WTC11 (cell line): ENCODE measurements at regions not wholly inside any gene's neighbourhood (a gene's known extent, or its start where the extent isn't known, plus 50 kb on each side); places are given as distances from the start of the nearest gene placed in this dataset.

ENCODE experiments used
- ATAC-seq: fragments of 200-7000 bp; cut with Tn5 transposase; 2 replicates; pipeline ENCODE4 v1.10.0; 2021; ENCODE audit warnings: mild to moderate bottlenecking, moderate library complexity
- CTCF ChIA-PET: fragments of 300-600 bp; sonication (Branson Sonifier 250); formaldehyde crosslinking; loops from one replicate; lab custom pipeline; 2021; ENCODE audit warnings: antibody characterized with exemption; lab: Charles Lee
- POLR2A ChIA-PET: fragments of 350-600 bp; sonication (Branson Sonifier 250); formaldehyde crosslinking; loops from one replicate; lab custom pipeline; 2021; ENCODE audit warnings: antibody characterized with exemption; lab: Charles Lee
- DNase-seq: peaks from one replicate; pipeline ENCODE4 v3.0.0; 2021; ENCODE audit warnings: low spot score
- H3K27ac Mint-ChIP-seq: 2 replicates; pipeline ENCODE4 v1.8.0; 2021; ENCODE audit warnings: mixed read lengths
- H3K27me3 Mint-ChIP-seq: 2 replicates; pipeline ENCODE4 v1.8.0; 2021; ENCODE audit warnings: low read depth, mild to moderate bottlenecking, moderate library complexity, mixed read lengths
- H3K36me3 Mint-ChIP-seq: 2 replicates; pipeline ENCODE4 v1.8.0; 2021; ENCODE audit warnings: mixed read lengths
- H3K4me1 Mint-ChIP-seq: 2 replicates; pipeline ENCODE4 v1.8.0; 2022; ENCODE audit warnings: mixed read lengths
- H3K4me3 Mint-ChIP-seq: 2 replicates; pipeline ENCODE4 v1.8.0; 2021; ENCODE audit warnings: mild to moderate bottlenecking, moderate library complexity, mixed read lengths
- H3K9me3 Mint-ChIP-seq: 2 replicates; pipeline ENCODE4 v1.8.0; 2021; ENCODE audit warnings: mixed read lengths
- ATF1 ChIP-seq: sonication (generic); formaldehyde crosslinking; IDR thresholded peaks from 2 replicates; pipeline ENCODE4 v1.8.1; 2023; ENCODE audit warnings: mild to moderate bottlenecking, moderate library complexity, missing genetic modification reagents
- CTCF ChIP-seq: fragments of 200-600 bp; IDR thresholded peaks from 2 replicates; pipeline ENCODE4 v1.8.0; 2022; ENCODE audit warnings: antibody characterized with exemption
- EMX1 ChIP-seq: fragments of 250-450 bp; sonication (Bioruptor Pico); IDR thresholded peaks from 2 replicates; pipeline ENCODE4 v1.8.0; 2021; ENCODE audit warnings: mild to moderate bottlenecking
- FOXP4 ChIP-seq: sonication (generic); formaldehyde crosslinking; IDR thresholded peaks from 2 replicates; pipeline ENCODE4 v1.8.0; 2022; ENCODE audit warnings: mild to moderate bottlenecking, missing genetic modification reagents
- GABPB1 ChIP-seq: sonication (generic); formaldehyde crosslinking; IDR thresholded peaks from 2 replicates; pipeline ENCODE4 v1.8.1; 2023; ENCODE audit warnings: mild to moderate bottlenecking, missing genetic modification reagents
- JUN ChIP-seq: sonication (generic); formaldehyde crosslinking; IDR thresholded peaks from 2 replicates; pipeline ENCODE4 v1.8.0; 2023; ENCODE audit warnings: mild to moderate bottlenecking, missing genetic modification reagents
- MAX ChIP-seq: sonication (generic); formaldehyde crosslinking; IDR thresholded peaks from 2 replicates; pipeline ENCODE4 v1.8.0; 2022; ENCODE audit warnings: mild to moderate bottlenecking, missing genetic modification reagents
- MLX ChIP-seq: sonication (generic); formaldehyde crosslinking; IDR thresholded peaks from 2 replicates; pipeline ENCODE4 v1.8.1; 2023; ENCODE audit warnings: mild to moderate bottlenecking, missing genetic modification reagents, moderate library complexity
- NR2C2 ChIP-seq: sonication (generic); formaldehyde crosslinking; IDR thresholded peaks from 2 replicates; pipeline ENCODE4 v1.8.0; 2022; ENCODE audit warnings: mild to moderate bottlenecking, missing genetic modification reagents
- SMAD4 ChIP-seq: sonication (generic); formaldehyde crosslinking; IDR thresholded peaks from 2 replicates; pipeline ENCODE4 v1.8.0; 2022; ENCODE audit warnings: mild to moderate bottlenecking, missing genetic modification reagents
- TEAD1 ChIP-seq: sonication (generic); formaldehyde crosslinking; IDR thresholded peaks from 2 replicates; pipeline ENCODE4 v1.8.0; 2022; ENCODE audit warnings: mild to moderate bottlenecking, missing genetic modification reagents
- TP53 ChIP-seq: sonication (generic); formaldehyde crosslinking; IDR thresholded peaks from 2 replicates; pipeline ENCODE4 v1.8.1; 2023; ENCODE audit warnings: mild to moderate bottlenecking, missing genetic modification reagents
- USF2 ChIP-seq: sonication (generic); formaldehyde crosslinking; IDR thresholded peaks from 2 replicates; pipeline ENCODE4 v1.8.1; 2023; ENCODE audit warnings: mild to moderate bottlenecking, missing genetic modification reagents, moderate library complexity
- ZNF512 ChIP-seq: sonication (generic); formaldehyde crosslinking; IDR thresholded peaks from 2 replicates; pipeline ENCODE4 v1.8.1; 2022; ENCODE audit warnings: missing genetic modification reagents, borderline replicate concordance
- ZNF532 ChIP-seq: fragments of 250-450 bp; sonication (Bioruptor Pico); IDR thresholded peaks from 2 replicates; pipeline ENCODE4 v1.9.0; 2021; ENCODE audit warnings: mild to moderate bottlenecking, borderline replicate concordance
- ZSCAN18 ChIP-seq: fragments of 250-450 bp; sonication (Bioruptor Pico); IDR thresholded peaks from 2 replicates; pipeline ENCODE4 v2.1.2; 2022; ENCODE audit warnings: mild to moderate bottlenecking, moderate library complexity

- TF ChIP-seq GABPB1 (CRISPR knock-in tag), result no peak
- TF ChIP-seq EMX1 (CRISPR knock-in tag), result no peak
- no peak for TF ChIP-seq ATF1 (CRISPR knock-in tag)
- TF ChIP-seq MAX (CRISPR knock-in tag), result no peak
- no peak for TF ChIP-seq ZNF532 (CRISPR knock-in tag)
- TF ChIP-seq USF2 (CRISPR knock-in tag), result no peak
- TF ChIP-seq TEAD1 (CRISPR knock-in tag), result no peak
- TF ChIP-seq NR2C2 (CRISPR knock-in tag), result no peak
- no peak for TF ChIP-seq SMAD4 (CRISPR knock-in tag)
- TF ChIP-seq JUN (CRISPR knock-in tag), result no peak
These were observed 233.6 kb upstream of the BMPER start (continued) for GRCh38 chr7:33671531-33672262.

- Mint-ChIP-seq H3K36me3 (no peaks in the 10 kb centered on the region), H3K4me1 (peaks cover 44% of the 10 kb centered on the region), H3K4me3 (no peak overlapping the region), H3K27me3 (no peaks in the 10 kb centered on the region), H3K27ac (no peak overlapping the region), H3K9me3 (no peaks in the 10 kb centered on the region)
- TF ChIP-seq TP53 (CRISPR knock-in tag) (no peak), CTCF (peak; percentile 35; the same call in 1 of the 2 replicates)
- ChIA-PET CTCF (interaction anchor here (0.8 to 3.5 kb wide), 25 partner anchors 9 to 418 kb away, joined by 3 to 22 read pairs (median 5); no protein-coding TSS in a partner anchor), POLR2A (no interaction called here)
- ATAC-seq (peak; percentile 81), DNase-seq (peak; percentile 16)
These were observed 232.2 kb upstream of the BMPER start for GRCh38 chr7:33673029-33673700.

GRCh38 chr7:33674804-33675411 is 230.4 kb upstream of the BMPER start:
- H3K4me1 Mint-ChIP-seq, result peaks cover 32% of the 10 kb centered on the region
- POLR2A ChIA-PET, result no interaction called here
- CTCF ChIA-PET, result interaction anchor here (0.8 to 3.5 kb wide), 9 partner anchors 8 to 432 kb away, joined by 3 to 22 read pairs (median 5); no protein-coding TSS in a partner anchor
- no peak for TF ChIP-seq FOXP4 (CRISPR knock-in tag)
- no peak for TF ChIP-seq ZNF512 (CRISPR knock-in tag)
- no peak for TF ChIP-seq ZSCAN18
- TF ChIP-seq MLX, result no peak
- no peak for TF ChIP-seq USF2 (CRISPR knock-in tag)

More at GRCh38 chr7:33674804-33675411, 230.4 kb upstream of the BMPER start:
- Mint-ChIP-seq H3K27ac (peak overlapping the region; percentile 58), H3K27me3 (no peaks in the 10 kb centered on the region), H3K4me3 (no peak overlapping the region), H3K9me3 (peaks cover 11% of the 10 kb centered on the region), H3K36me3 (peaks cover 10% of the 10 kb centered on the region; the same call in 1 of the 2 replicates)
- ATAC-seq (peak; percentile 72), DNase-seq (no peak)
